HEK293T (cell line): ENCODE measurements at regions not wholly inside any gene's neighbourhood (a gene's known extent, or its start where the extent isn't known, plus 50 kb on each side); places are given as distances from the start of the nearest gene placed in this dataset.

Source experiments
- ARNT ChIP-seq: fragments of 450-650 bp; IDR thresholded peaks from 2 replicates; pipeline ENCODE4 v1.6.1; 2017; ENCODE audit warnings: mild to moderate bottlenecking
- BHLHE40 ChIP-seq: fragments of 450-650 bp; IDR thresholded peaks from 2 replicates; pipeline ENCODE4 v1.6.1; 2016; ENCODE audit warnings: mild to moderate bottlenecking, moderate library complexity, borderline replicate concordance
- CTBP1 ChIP-seq: fragments of 450-650 bp; IDR thresholded peaks from 2 replicates; pipeline ENCODE4 v1.6.1; 2016; ENCODE audit warnings: borderline replicate concordance
- ELF4 ChIP-seq: fragments of 450-650 bp; IDR thresholded peaks from 2 replicates; pipeline ENCODE4 v1.6.1; 2017; ENCODE audit warnings: antibody characterized with exemption
- FOXA1 ChIP-seq: fragments of 450-650 bp; IDR thresholded peaks from 2 replicates; pipeline ENCODE4 v1.6.1; 2016; ENCODE audit warnings: mild to moderate bottlenecking
- FOXK2 ChIP-seq: fragments of 450-650 bp; IDR thresholded peaks from 2 replicates; pipeline ENCODE4 v1.6.1; 2016; ENCODE audit warnings: mild to moderate bottlenecking
- FOXM1 ChIP-seq: fragments of 450-650 bp; IDR thresholded peaks from 2 replicates; pipeline ENCODE4 v1.6.1; 2017; ENCODE audit warnings: mild to moderate bottlenecking, borderline replicate concordance
- HDGF ChIP-seq: fragments of 450-650 bp; IDR thresholded peaks from 2 replicates; pipeline ENCODE4 v1.6.1; 2017; ENCODE audit warnings: antibody characterized with exemption, borderline replicate concordance
- L3MBTL2 ChIP-seq: fragments of 450-650 bp; conservative IDR thresholded peaks from 2 replicates; pipeline ENCODE4 v1.6.1; 2016; ENCODE audit warnings: mild to moderate bottlenecking
- NFRKB ChIP-seq: fragments of 450-650 bp; IDR thresholded peaks from 2 replicates; pipeline ENCODE4 v1.6.1; 2016; ENCODE audit warnings: mild to moderate bottlenecking, moderate library complexity
- SP1 ChIP-seq: fragments of 450-650 bp; IDR thresholded peaks from 2 replicates; pipeline ENCODE4 v1.6.1; 2017
- SUZ12 ChIP-seq: fragments of 450-650 bp; IDR thresholded peaks from 2 replicates; pipeline ENCODE4 v1.6.1; 2016; ENCODE audit warnings: mild to moderate bottlenecking
- TARDBP ChIP-seq: fragments of 450-650 bp; IDR thresholded peaks from 2 replicates; pipeline ENCODE4 v1.6.1; 2016
- TF ChIP-seq, protein P1 (sequence below): fragments of 450-650 bp; IDR thresholded peaks from 2 replicates; pipeline ENCODE4 v1.6.1; 2016

DNA sequence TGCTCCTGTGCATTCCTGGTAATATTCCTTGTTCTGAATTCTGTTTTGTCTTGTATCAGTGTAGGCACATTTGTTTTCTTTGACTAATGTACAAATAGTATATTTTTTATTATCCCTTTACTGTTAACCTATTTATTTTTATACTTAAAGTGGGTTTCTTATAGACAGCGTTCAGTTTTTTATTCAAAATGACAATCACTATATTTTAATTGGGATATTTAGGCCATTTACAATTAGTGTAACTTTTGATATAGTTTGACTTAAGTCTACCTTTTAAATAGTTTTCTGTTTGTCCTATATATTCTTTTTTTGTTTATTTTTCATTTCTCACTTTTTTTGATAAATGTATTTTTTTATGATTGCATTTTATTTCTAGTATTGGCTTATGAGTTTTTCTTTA is 219.8 kb downstream of the DNAJB9 start:
- TF ChIP-seq L3MBTL2 = no peak
- no peak for TF ChIP-seq TARDBP
- no peak for TF ChIP-seq SP1
- TF ChIP-seq BHLHE40 = no peak
- no peak for TF ChIP-seq NFRKB
- no peak for TF ChIP-seq ELF4
- no peak for TF ChIP-seq HDGF
- TF ChIP-seq, protein P1, sequence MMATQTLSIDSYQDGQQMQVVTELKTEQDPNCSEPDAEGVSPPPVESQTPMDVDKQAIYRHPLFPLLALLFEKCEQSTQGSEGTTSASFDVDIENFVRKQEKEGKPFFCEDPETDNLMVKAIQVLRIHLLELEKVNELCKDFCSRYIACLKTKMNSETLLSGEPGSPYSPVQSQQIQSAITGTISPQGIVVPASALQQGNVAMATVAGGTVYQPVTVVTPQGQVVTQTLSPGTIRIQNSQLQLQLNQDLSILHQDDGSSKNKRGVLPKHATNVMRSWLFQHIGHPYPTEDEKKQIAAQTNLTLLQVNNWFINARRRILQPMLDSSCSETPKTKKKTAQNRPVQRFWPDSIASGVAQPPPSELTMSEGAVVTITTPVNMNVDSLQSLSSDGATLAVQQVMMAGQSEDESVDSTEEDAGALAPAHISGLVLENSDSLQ = no peak
- no peak for TF ChIP-seq FOXK2
- no peak for TF ChIP-seq FOXM1
- no peak for TF ChIP-seq CTBP1
- TF ChIP-seq ARNT = no peak
- TF ChIP-seq SUZ12 = no peak
- no peak for TF ChIP-seq FOXA1
